HEK293 (cell line): ENCODE measurements at regions not wholly inside any gene's neighbourhood (a gene's known extent, or its start where the extent isn't known, plus 50 kb on each side); places are given as distances from the start of the nearest gene placed in this dataset.

ENCODE experiments used
- GLIS1 ChIP-seq: fragments of 450-650 bp; formaldehyde crosslinking; IDR thresholded peaks from 2 replicates; pipeline ENCODE4 v1.5.1; 2016; ENCODE audit warnings: missing biosample characterization, missing genetic modification characterization
- KLF16 ChIP-seq: fragments of 450-650 bp; formaldehyde crosslinking; IDR thresholded peaks from 2 replicates; pipeline ENCODE4 v1.5.1; 2017; ENCODE audit warnings: missing biosample characterization, missing genetic modification characterization
- KLF7 ChIP-seq: fragments of 450-650 bp; formaldehyde crosslinking; IDR thresholded peaks from 2 replicates; pipeline ENCODE4 v1.5.1; 2016; ENCODE audit warnings: missing biosample characterization, missing genetic modification characterization, borderline replicate concordance
- MZF1 ChIP-seq: fragments of 450-650 bp; formaldehyde crosslinking; IDR thresholded peaks from 2 replicates; pipeline ENCODE4 v1.5.1; 2017; ENCODE audit warnings: missing biosample characterization, missing genetic modification characterization, borderline replicate concordance
- PRDM1 ChIP-seq: fragments of 450-650 bp; formaldehyde crosslinking; IDR thresholded peaks from 2 replicates; pipeline ENCODE4; 2016; ENCODE audit warnings: missing biosample characterization, missing genetic modification characterization
- SCRT2 ChIP-seq: fragments of 450-650 bp; formaldehyde crosslinking; IDR thresholded peaks from 2 replicates; pipeline ENCODE4 v1.5.1; 2016; ENCODE audit warnings: missing biosample characterization, missing genetic modification characterization
- SP2 ChIP-seq: fragments of 450-650 bp; formaldehyde crosslinking; IDR thresholded peaks from 2 replicates; pipeline ENCODE4 v1.5.1; 2016; ENCODE audit warnings: missing biosample characterization, missing genetic modification characterization
- TCF7L2 ChIP-seq: IDR thresholded peaks from 2 replicates; pipeline ENCODE4 v1.6.1; 2011; ENCODE audit warnings: low read depth, mild to moderate bottlenecking, inconsistent platforms, low read length, moderate library complexity, borderline replicate concordance
- ZEB2 ChIP-seq: fragments of 450-650 bp; formaldehyde crosslinking; IDR thresholded peaks from 2 replicates; pipeline ENCODE4 v1.5.1; 2016; ENCODE audit warnings: missing biosample characterization, missing genetic modification characterization
- ZNF138 ChIP-seq: fragments of 450-650 bp; formaldehyde crosslinking; IDR thresholded peaks from 2 replicates; pipeline ENCODE4 v1.5.1; 2016; ENCODE audit warnings: missing biosample characterization, missing genetic modification characterization, borderline replicate concordance
- ZNF16 ChIP-seq: fragments of 450-650 bp; formaldehyde crosslinking; IDR thresholded peaks from 2 replicates; pipeline ENCODE4 v1.5.1; 2016; ENCODE audit warnings: low read depth, missing biosample characterization, missing genetic modification characterization
- ZNF174 ChIP-seq: fragments of 450-650 bp; formaldehyde crosslinking; IDR thresholded peaks from 2 replicates; pipeline ENCODE4 v1.5.0; 2017; ENCODE audit warnings: missing biosample characterization, mild to moderate bottlenecking, missing genetic modification characterization
- ZNF211 ChIP-seq: fragments of 450-650 bp; formaldehyde crosslinking; IDR thresholded peaks from 2 replicates; pipeline ENCODE4 v1.5.1; 2016; ENCODE audit warnings: low read depth, missing biosample characterization, missing genetic modification characterization
- ZNF26 ChIP-seq: fragments of 450-650 bp; formaldehyde crosslinking; IDR thresholded peaks from 2 replicates; pipeline ENCODE4 v1.5.1; 2016; ENCODE audit warnings: missing biosample characterization, missing genetic modification characterization
- ZNF324 ChIP-seq: fragments of 450-650 bp; formaldehyde crosslinking; IDR thresholded peaks from 2 replicates; pipeline ENCODE4 v1.5.1; 2016; ENCODE audit warnings: missing biosample characterization, missing genetic modification characterization
- ZNF335 ChIP-seq: fragments of 450-650 bp; formaldehyde crosslinking; conservative IDR thresholded peaks from 2 replicates; pipeline ENCODE4 v1.5.1; 2016; ENCODE audit warnings: missing biosample characterization, missing genetic modification characterization
- ZNF354C ChIP-seq: fragments of 450-650 bp; formaldehyde crosslinking; IDR thresholded peaks from 2 replicates; pipeline ENCODE4 v1.5.1; 2016; ENCODE audit warnings: missing biosample characterization, missing genetic modification characterization, low read depth, borderline replicate concordance
- ZNF366 ChIP-seq: fragments of 450-650 bp; formaldehyde crosslinking; conservative IDR thresholded peaks from 2 replicates; pipeline ENCODE4 v1.5.1; 2016; ENCODE audit warnings: missing biosample characterization, missing genetic modification characterization
- ZNF37A ChIP-seq: fragments of 450-650 bp; IDR thresholded peaks from 2 replicates; pipeline ENCODE4 v1.5.1; 2018; ENCODE audit warnings: missing biosample characterization, missing genetic modification characterization
- ZNF571 ChIP-seq: fragments of 450-650 bp; formaldehyde crosslinking; IDR thresholded peaks from 2 replicates; pipeline ENCODE4 v1.5.0; 2017; ENCODE audit warnings: missing biosample characterization, missing genetic modification characterization
- ZNF596 ChIP-seq: fragments of 450-650 bp; IDR thresholded peaks from 2 replicates; pipeline ENCODE4 v1.5.0; 2018; ENCODE audit warnings: missing biosample characterization, mild to moderate bottlenecking, missing genetic modification characterization, moderate library complexity
- ZNF645 ChIP-seq: fragments of 450-650 bp; formaldehyde crosslinking; IDR thresholded peaks from 2 replicates; pipeline ENCODE4; 2016; ENCODE audit warnings: missing biosample characterization, missing genetic modification characterization
- ZNF654 ChIP-seq: fragments of 450-650 bp; formaldehyde crosslinking; IDR thresholded peaks from 2 replicates; pipeline ENCODE4 v1.5.1; 2016; ENCODE audit warnings: low read depth, missing biosample characterization, missing genetic modification characterization
- ZNF658 ChIP-seq: fragments of 450-650 bp; formaldehyde crosslinking; IDR thresholded peaks from 2 replicates; pipeline ENCODE4; 2016; ENCODE audit warnings: missing biosample characterization, missing genetic modification characterization
- ZNF664 ChIP-seq: fragments of 450-650 bp; formaldehyde crosslinking; IDR thresholded peaks from 2 replicates; pipeline ENCODE4 v1.5.1; 2016; ENCODE audit warnings: missing biosample characterization, missing genetic modification characterization
- ZNF747 ChIP-seq: fragments of 450-650 bp; formaldehyde crosslinking; IDR thresholded peaks from 2 replicates; pipeline ENCODE4 v1.5.1; 2016; ENCODE audit warnings: missing biosample characterization, missing genetic modification characterization
- ZNF776 ChIP-seq: fragments of 450-650 bp; formaldehyde crosslinking; IDR thresholded peaks from 2 replicates; pipeline ENCODE4 v1.5.0; 2017; ENCODE audit warnings: missing biosample characterization, missing genetic modification characterization, borderline replicate concordance
- ZNF837 ChIP-seq: fragments of 450-650 bp; formaldehyde crosslinking; IDR thresholded peaks from 2 replicates; pipeline ENCODE4 v1.5.1; 2016; ENCODE audit warnings: missing biosample characterization, missing genetic modification characterization
- TF ChIP-seq, protein P1 (sequence below): fragments of 450-650 bp; formaldehyde crosslinking; IDR thresholded peaks from 2 replicates; pipeline ENCODE4 v1.5.1; 2016; ENCODE audit warnings: missing biosample characterization, missing genetic modification characterization
- TF ChIP-seq, protein P2 (sequence below): fragments of 450-650 bp; formaldehyde crosslinking; IDR thresholded peaks from 2 replicates; pipeline ENCODE4 v1.5.1; 2016; ENCODE audit warnings: missing biosample characterization, missing genetic modification characterization
- TF ChIP-seq, protein P3 (sequence below): fragments of 450-650 bp; formaldehyde crosslinking; IDR thresholded peaks from 2 replicates; pipeline ENCODE4 v1.5.1; 2016; ENCODE audit warnings: missing biosample characterization, missing genetic modification characterization

DNA sequence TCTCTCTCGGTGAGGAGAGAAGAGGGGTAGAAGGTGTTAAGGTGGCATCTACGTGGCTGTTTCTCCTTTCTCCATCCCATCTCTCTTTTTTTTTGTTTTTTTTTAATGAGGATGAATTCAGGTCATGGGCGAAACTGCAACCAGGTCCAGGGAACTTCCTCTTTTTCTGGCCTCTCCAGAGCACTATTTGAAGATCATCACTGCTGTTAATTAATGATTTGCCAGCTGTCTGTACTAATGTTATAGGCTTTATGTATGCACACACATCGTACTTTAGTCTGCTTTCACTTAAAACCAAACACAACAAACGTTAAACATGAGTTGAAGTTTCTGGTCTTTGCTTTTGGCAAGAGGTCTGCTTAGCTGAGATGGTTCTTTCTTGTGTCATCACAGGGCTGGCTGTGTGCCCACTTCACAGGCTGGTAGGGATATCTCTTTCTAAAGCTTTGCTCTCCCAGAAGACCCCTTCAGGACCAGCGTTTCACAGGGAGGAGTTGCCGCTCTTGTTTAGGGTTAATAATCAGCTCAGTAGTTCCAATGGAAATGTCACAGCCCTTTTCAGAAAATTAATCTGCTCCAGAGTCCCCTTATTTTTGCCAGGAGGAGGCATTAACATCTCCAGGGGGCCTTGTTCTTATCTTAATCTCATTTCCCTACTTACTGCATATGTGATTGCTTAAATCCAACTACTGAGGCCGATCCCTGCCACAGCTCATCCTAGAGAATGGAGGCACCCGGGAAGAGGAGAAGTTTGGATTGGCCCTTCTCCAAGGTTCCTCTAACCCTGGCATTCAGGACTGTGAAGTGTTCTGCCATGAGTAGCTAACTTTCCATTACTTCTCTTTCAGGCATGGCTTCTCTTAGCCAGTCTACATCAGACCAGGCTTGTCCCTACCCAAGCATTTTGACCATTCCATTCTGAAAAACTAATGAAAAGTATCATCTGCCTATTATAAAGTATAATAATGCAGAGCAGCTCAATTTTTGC is 273.9 kb upstream of the NFE2L3 start (continued):
- TF ChIP-seq ZNF664 (peak; percentile 93), ZNF776 (tag by site-specific recombination) (no peak), ZNF26 (tag by site-specific recombination) (no peak), ZNF654 (no peak), ZNF354C (tag by site-specific recombination) (no peak), ZEB2 (peak; percentile 42; the same call in 1 of the 2 replicates), ZNF366 (tag by site-specific recombination) (no peak), ZNF571 (tag by site-specific recombination) (no peak), SP2 (no peak), ZNF837 (tag by site-specific recombination) (no peak), SCRT2 (tag by site-specific recombination) (no peak), MZF1 (peak; percentile 66; the same call in 1 of the 2 replicates), ZNF645 (tag by site-specific recombination) (no peak), ZNF37A (tag by site-specific recombination) (no peak), ZNF174 (tag by site-specific recombination) (no peak), ZNF658 (tag by site-specific recombination) (no peak), KLF16 (tag by site-specific recombination) (no peak), GLIS1 (tag by site-specific recombination) (peak; percentile 82), TCF7L2 (no peak), PRDM1 (tag by site-specific recombination) (no peak), ZNF747 (tag by site-specific recombination) (no peak), ZNF138 (tag by site-specific recombination) (no peak), ZNF596 (tag by site-specific recombination) (0 out of 2 replicates have a peak, but pooled peaks have one; percentile 33), ZNF16 (tag by site-specific recombination) (no peak), KLF7 (tag by site-specific recombination) (no peak), ZNF324 (tag by site-specific recombination) (no peak), ZNF335 (peak; percentile 57), ZNF211 (tag by site-specific recombination) (no peak)
- TF ChIP-seq, protein P1, sequence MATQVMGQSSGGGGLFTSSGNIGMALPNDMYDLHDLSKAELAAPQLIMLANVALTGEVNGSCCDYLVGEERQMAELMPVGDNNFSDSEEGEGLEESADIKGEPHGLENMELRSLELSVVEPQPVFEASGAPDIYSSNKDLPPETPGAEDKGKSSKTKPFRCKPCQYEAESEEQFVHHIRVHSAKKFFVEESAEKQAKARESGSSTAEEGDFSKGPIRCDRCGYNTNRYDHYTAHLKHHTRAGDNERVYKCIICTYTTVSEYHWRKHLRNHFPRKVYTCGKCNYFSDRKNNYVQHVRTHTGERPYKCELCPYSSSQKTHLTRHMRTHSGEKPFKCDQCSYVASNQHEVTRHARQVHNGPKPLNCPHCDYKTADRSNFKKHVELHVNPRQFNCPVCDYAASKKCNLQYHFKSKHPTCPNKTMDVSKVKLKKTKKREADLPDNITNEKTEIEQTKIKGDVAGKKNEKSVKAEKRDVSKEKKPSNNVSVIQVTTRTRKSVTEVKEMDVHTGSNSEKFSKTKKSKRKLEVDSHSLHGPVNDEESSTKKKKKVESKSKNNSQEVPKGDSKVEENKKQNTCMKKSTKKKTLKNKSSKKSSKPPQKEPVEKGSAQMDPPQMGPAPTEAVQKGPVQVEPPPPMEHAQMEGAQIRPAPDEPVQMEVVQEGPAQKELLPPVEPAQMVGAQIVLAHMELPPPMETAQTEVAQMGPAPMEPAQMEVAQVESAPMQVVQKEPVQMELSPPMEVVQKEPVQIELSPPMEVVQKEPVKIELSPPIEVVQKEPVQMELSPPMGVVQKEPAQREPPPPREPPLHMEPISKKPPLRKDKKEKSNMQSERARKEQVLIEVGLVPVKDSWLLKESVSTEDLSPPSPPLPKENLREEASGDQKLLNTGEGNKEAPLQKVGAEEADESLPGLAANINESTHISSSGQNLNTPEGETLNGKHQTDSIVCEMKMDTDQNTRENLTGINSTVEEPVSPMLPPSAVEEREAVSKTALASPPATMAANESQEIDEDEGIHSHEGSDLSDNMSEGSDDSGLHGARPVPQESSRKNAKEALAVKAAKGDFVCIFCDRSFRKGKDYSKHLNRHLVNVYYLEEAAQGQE (tag by site-specific recombination) = no peak
- TF ChIP-seq, protein P2, sequence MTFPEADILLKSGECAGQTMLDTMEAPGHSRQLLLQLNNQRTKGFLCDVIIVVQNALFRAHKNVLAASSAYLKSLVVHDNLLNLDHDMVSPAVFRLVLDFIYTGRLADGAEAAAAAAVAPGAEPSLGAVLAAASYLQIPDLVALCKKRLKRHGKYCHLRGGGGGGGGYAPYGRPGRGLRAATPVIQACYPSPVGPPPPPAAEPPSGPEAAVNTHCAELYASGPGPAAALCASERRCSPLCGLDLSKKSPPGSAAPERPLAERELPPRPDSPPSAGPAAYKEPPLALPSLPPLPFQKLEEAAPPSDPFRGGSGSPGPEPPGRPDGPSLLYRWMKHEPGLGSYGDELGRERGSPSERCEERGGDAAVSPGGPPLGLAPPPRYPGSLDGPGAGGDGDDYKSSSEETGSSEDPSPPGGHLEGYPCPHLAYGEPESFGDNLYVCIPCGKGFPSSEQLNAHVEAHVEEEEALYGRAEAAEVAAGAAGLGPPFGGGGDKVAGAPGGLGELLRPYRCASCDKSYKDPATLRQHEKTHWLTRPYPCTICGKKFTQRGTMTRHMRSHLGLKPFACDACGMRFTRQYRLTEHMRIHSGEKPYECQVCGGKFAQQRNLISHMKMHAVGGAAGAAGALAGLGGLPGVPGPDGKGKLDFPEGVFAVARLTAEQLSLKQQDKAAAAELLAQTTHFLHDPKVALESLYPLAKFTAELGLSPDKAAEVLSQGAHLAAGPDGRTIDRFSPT = no peak
- TF ChIP-seq, protein P3, sequence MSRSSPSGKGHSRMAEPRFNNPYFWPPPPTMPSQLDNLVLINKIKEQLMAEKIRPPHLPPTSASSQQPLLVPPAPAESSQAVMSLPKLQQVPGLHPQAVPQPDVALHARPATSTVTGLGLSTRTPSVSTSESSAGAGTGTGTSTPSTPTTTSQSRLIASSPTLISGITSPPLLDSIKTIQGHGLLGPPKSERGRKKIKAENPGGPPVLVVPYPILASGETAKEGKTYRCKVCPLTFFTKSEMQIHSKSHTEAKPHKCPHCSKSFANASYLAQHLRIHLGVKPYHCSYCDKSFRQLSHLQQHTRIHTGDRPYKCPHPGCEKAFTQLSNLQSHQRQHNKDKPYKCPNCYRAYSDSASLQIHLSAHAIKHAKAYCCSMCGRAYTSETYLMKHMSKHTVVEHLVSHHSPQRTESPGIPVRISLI (tag by site-specific recombination) = no peak
